ENCODE measurements at regions not wholly inside any gene's neighbourhood (a gene's known extent, or its start where the extent isn't known, plus 50 kb on each side); places are given as distances from the start of the nearest gene placed in this dataset.

DNA sequence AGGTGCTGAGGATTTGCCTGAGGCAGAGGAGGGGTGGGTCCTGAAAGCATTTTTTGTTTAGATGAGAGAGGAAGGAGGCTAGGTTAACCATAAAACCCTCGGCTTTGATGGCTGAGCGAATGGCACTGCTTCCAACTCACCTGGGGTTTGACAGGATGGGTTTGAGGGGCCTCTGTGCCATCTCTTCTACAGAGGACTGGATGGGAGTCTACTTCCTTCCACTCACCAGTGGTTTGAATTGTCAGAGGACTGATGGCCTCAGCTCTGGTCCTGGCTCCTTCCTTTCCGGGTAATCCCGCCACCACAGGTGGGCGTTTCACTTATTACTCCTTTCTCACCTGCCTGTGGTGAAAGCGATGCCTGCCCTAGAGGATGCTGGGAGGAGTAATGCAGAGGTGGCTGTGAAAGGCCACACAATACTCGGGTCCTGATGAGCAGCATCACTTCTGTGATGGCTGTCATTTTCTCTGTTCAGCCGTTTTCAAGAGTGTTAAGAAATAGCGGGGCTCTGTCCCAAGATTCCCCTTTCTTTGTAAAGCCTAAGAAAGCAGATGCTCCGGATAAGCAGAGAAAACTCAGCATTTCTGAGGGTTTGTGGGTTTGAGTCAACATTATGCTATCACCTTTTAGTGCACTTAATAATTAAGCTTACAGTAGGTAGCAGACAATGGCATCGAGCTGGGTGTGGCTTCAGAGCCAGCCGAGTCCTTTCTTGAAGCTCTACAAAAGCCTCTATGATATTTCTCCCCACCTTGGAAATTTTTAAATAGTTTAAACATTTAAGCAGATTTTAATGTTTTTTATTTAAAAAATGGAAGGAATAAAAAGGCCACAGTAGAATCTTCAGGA, 220.7 kb downstream of the HLX start:
- H3K79me2 ChIP-seq (ENCODE audit: insufficient read depth, low read length) = no peaks in the 10 kb centered on the region
- no peaks in the 10 kb centered on the region for H3K27me3 ChIP-seq (ENCODE audit: control insufficient read depth in 1 of 2, insufficient read depth in 2 of 2, low read length in 2 of 2)
- H3K9me3 ChIP-seq (ENCODE audit: low read length) = no peaks in the 10 kb centered on the region
- no peak for DNase-seq (ENCODE audit: low spot score)
- no peak overlapping the region for H3K9ac ChIP-seq (ENCODE audit: insufficient read depth, low read depth, low read length)
- POLR2A ChIA-PET = no interaction called here
- H3K4me1 ChIP-seq (ENCODE audit: insufficient read depth, low read length) = no peaks in the 10 kb centered on the region
- in situ Hi-C loops (cut with HindIII; ENCODE audit: extremely low pct_ligation_motif_present, low pct_unique_long_range_greater_than_20kb) = no loop called here
- no peaks in the 10 kb centered on the region for H3K36me3 ChIP-seq (replicated peaks in 1 of 2; ENCODE audit: control insufficient read depth in 1 of 2, insufficient read depth in 2 of 2, low read length in 2 of 2)
- no peaks in the 10 kb centered on the region for H4K20me1 ChIP-seq (ENCODE audit: insufficient read depth, low read length)
- no peak for FAIRE-seq
- ATAC-seq = no peak
- intact Hi-C loops (cut with micrococcal nuclease; ENCODE audit: unreplicated experiment) = no loop called here
- H3K27ac ChIP-seq (ENCODE audit: extremely low read length, insufficient read depth, low read length) = no peak overlapping the region
- no TSS peak for BruUV-seq (replicated peaks)
- no peak overlapping the region for H3K4me2 ChIP-seq (ENCODE audit: low read depth, low read length)
- no peak for TF ChIP-seq SP2 (CRISPR knock-in tag; IDR thresholded peaks at IDR 0.05)
- TF ChIP-seq, protein P1, sequence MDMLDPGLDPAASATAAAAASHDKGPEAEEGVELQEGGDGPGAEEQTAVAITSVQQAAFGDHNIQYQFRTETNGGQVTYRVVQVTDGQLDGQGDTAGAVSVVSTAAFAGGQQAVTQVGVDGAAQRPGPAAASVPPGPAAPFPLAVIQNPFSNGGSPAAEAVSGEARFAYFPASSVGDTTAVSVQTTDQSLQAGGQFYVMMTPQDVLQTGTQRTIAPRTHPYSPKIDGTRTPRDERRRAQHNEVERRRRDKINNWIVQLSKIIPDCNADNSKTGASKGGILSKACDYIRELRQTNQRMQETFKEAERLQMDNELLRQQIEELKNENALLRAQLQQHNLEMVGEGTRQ (IDR thresholded peaks at IDR 0.05; ENCODE audit: low read depth, low read length) = no peak
- TF ChIP-seq, protein P1 (CRISPR knock-in tag; IDR thresholded peaks at IDR 0.05; ENCODE audit: borderline replicate concordance) = no peak
- TF ChIP-seq ZNF776 (CRISPR knock-in tag; IDR thresholded peaks at IDR 0.05) = no peak
- no peak for TF ChIP-seq NR2F1 (CRISPR knock-in tag; IDR thresholded peaks at IDR 0.05)
- no peak overlapping the region for H3K4me3 ChIP-seq (replicated peaks in 1 of 3; ENCODE audit: insufficient read depth in 1 of 3, low read depth in 2 of 3, low read length in 3 of 3)
- H2AFZ ChIP-seq (ENCODE audit: low read length) = no peak overlapping the region
- CTCF ChIA-PET (ENCODE audit: low intra/inter-chr PET ratio, low total read pairs) = no interaction called here
- WGBS (ENCODE audit: low lambda C conversion rate) = 42% methylated on average over 12 of the region's 12 CpGs

DNA sequence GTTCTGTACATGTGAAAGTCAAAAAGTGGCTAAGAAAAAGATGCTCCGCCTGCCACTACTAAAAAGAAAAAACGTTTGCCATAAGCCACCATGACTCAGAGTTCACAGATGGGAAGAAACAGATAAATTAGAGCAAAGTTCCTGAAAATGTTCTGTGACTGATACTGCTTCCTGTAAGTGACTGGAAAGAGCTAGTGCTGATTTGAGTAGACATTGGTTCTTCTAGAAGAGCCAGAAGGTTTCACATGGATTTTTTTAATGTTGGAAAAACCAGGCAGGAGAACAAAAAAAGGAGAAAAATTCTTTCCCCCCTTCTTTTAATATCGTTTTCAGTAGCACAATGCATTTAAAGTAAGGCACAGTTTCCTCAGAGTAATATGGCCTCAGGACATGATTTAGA, 221.4 kb downstream of the HLX start:
- intact Hi-C loops (cut with micrococcal nuclease; ENCODE audit: unreplicated experiment) (no loop called here), in situ Hi-C loops (cut with HindIII; ENCODE audit: extremely low pct_ligation_motif_present, low pct_unique_long_range_greater_than_20kb) (no loop called here)
- FAIRE-seq (no peak), DNase-seq (ENCODE audit: low spot score) (no peak), ATAC-seq (no peak)
- H3K4me3 ChIP-seq (replicated peaks in 1 of 3; ENCODE audit: insufficient read depth in 1 of 3, low read depth in 2 of 3, low read length in 3 of 3) = no peak overlapping the region
- H3K36me3 ChIP-seq (replicated peaks in 1 of 2; ENCODE audit: control insufficient read depth in 1 of 2, insufficient read depth in 2 of 2, low read length in 2 of 2) = no peaks in the 10 kb centered on the region
- no peak overlapping the region for H2AFZ ChIP-seq (ENCODE audit: low read length)
- H3K9me3 ChIP-seq (ENCODE audit: low read length) = no peaks in the 10 kb centered on the region
- H3K9ac ChIP-seq (ENCODE audit: insufficient read depth, low read depth, low read length) = no peak overlapping the region
- BruUV-seq (replicated peaks) = no TSS peak
- H3K4me1 ChIP-seq (ENCODE audit: insufficient read depth, low read length) = no peaks in the 10 kb centered on the region
- ChIA-PET POLR2A (no interaction called here), CTCF (ENCODE audit: low intra/inter-chr PET ratio, low total read pairs) (no interaction called here)
- H3K27me3 ChIP-seq (ENCODE audit: control insufficient read depth in 1 of 2, insufficient read depth in 2 of 2, low read length in 2 of 2) = no peaks in the 10 kb centered on the region
- H4K20me1 ChIP-seq (ENCODE audit: insufficient read depth, low read length) = no peaks in the 10 kb centered on the region
- WGBS (ENCODE audit: low lambda C conversion rate) = 13% methylated on average over 3 of the region's 3 CpGs
- H3K27ac ChIP-seq (ENCODE audit: extremely low read length, insufficient read depth, low read length) = no peak overlapping the region
- H3K79me2 ChIP-seq (ENCODE audit: insufficient read depth, low read length) = no peaks in the 10 kb centered on the region
- H3K4me2 ChIP-seq (ENCODE audit: low read depth, low read length) = no peak overlapping the region
- TF ChIP-seq NR2F1 (CRISPR knock-in tag; IDR thresholded peaks at IDR 0.05) (no peak), FOXC1 (CRISPR knock-in tag; IDR thresholded peaks at IDR 0.05; ENCODE audit: borderline replicate concordance) (no peak), SSRP1 (CRISPR knock-in tag; IDR thresholded peaks at IDR 0.05) (no peak), ZSCAN30 (CRISPR knock-in tag; IDR thresholded peaks at IDR 0.05) (no peak), DRAP1 (CRISPR knock-in tag; IDR thresholded peaks at IDR 0.05) (no peak), RBFOX2 (IDR thresholded peaks at IDR 0.05; ENCODE audit: low read depth, low read length) (no peak), ATAD3A (CRISPR knock-in tag; IDR thresholded peaks at IDR 0.05) (no peak), SMARCC2 (IDR thresholded peaks at IDR 0.05) (no peak), POLR2G (IDR thresholded peaks at IDR 0.05; ENCODE audit: low read depth, low read length) (no peak), SYNCRIP (IDR thresholded peaks at IDR 0.05; ENCODE audit: insufficient read depth, low read depth, low read length) (no peak), TRIM24 (CRISPR knock-in tag; IDR thresholded peaks at IDR 0.05) (no peak), ZNF350 (CRISPR knock-in tag; IDR thresholded peaks at IDR 0.05; ENCODE audit: borderline replicate concordance, low read depth) (no peak)
- TF ChIP-seq, protein P2, sequence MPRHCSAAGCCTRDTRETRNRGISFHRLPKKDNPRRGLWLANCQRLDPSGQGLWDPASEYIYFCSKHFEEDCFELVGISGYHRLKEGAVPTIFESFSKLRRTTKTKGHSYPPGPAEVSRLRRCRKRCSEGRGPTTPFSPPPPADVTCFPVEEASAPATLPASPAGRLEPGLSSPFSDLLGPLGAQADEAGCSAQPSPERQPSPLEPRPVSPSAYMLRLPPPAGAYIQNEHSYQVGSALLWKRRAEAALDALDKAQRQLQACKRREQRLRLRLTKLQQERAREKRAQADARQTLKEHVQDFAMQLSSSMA (CRISPR knock-in tag; IDR thresholded peaks at IDR 0.05) = no peak

Data from HepG2 (cell line).